Colonic mucosa (tissue), 4 donors: ENCODE measurements at regions not wholly inside any gene's neighbourhood (a gene's known extent, or its start where the extent isn't known, plus 50 kb on each side); places are given as distances from the start of the nearest gene placed in this dataset.

Source experiments
- DNase-seq: peaks from one replicate; pipeline ENCODE4 v3.0.0-alpha.2; 2020
- H3K27ac ChIP-seq: fragments of 200-600 bp; one replicate; pipeline ENCODE4 v1.8.0; 2021
- H3K27me3 ChIP-seq: fragments of 200-600 bp; one replicate; pipeline ENCODE4 v1.8.0; 2021
- H3K36me3 ChIP-seq: fragments of 200-600 bp; one replicate; pipeline ENCODE4 v1.8.0; 2021
- H3K4me1 ChIP-seq: fragments of 200-600 bp; one replicate; pipeline ENCODE4 v1.8.0; 2021; ENCODE audit warnings: mild to moderate bottlenecking
- H3K4me3 ChIP-seq: fragments of 200-600 bp; one replicate; pipeline ENCODE4 v1.8.0; 2021
- H3K9ac ChIP-seq, 2 donors: one replicate each; pipeline ENCODE4 v1.7.0; 2013; ENCODE audit warnings: control low read depth in 2 of 2, low read depth in 2 of 2, low read length in 2 of 2
- H3K9me3 ChIP-seq: fragments of 200-600 bp; one replicate; pipeline ENCODE4 v1.8.0; 2021
- intact Hi-C: fragments of 100-400 bp; cut with DNase I; formaldehyde crosslinking; loops from one replicate; pipeline ENCODE4 v1.14.1; 2022
- TF ChIP-seq, protein P1 (sequence below): fragments of 200-600 bp; IDR thresholded peaks from one replicate; pipeline ENCODE4 v1.8.0; 2022; ENCODE audit warnings: antibody characterized with exemption, mild to moderate bottlenecking
- donor health status: healthy.
- donor health status: DM: no; HTN: no; CAD: no.
- donor health status: DM: no; HTN: no; CAD: no.

DNA sequence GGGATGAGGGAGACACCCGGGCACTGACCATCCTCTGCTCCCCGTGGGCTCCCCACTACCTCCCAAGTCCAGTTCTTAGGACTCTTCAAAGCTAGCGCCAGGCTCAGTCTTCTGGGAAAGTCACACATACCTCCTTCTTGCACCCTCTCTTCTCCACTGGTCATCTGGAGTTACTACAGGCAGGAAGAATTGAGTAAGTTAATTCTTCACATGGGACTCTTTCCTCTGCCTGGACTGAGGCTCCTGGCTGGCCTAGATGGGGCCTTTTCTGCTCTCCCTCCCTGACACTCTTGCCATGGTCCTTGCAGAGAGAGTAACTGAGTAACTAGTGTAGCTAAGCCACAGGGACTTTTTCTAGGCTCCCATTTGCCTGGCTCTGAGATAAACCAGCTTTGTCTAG, 96.5 kb upstream of the CELF4 start:
- no peak overlapping the region for H3K27ac ChIP-seq
- H3K9ac ChIP-seq, result no peak overlapping the region
- DNase-seq, result no peak
- no peaks in the 10 kb centered on the region for H3K9me3 ChIP-seq
- no peaks in the 10 kb centered on the region for H3K27me3 ChIP-seq
- no peaks in the 10 kb centered on the region for H3K4me1 ChIP-seq
- intact Hi-C loops, result no loop called here
- no peak overlapping the region for H3K4me3 ChIP-seq
- H3K36me3 ChIP-seq, result no peaks in the 10 kb centered on the region
- TF ChIP-seq, protein P1, sequence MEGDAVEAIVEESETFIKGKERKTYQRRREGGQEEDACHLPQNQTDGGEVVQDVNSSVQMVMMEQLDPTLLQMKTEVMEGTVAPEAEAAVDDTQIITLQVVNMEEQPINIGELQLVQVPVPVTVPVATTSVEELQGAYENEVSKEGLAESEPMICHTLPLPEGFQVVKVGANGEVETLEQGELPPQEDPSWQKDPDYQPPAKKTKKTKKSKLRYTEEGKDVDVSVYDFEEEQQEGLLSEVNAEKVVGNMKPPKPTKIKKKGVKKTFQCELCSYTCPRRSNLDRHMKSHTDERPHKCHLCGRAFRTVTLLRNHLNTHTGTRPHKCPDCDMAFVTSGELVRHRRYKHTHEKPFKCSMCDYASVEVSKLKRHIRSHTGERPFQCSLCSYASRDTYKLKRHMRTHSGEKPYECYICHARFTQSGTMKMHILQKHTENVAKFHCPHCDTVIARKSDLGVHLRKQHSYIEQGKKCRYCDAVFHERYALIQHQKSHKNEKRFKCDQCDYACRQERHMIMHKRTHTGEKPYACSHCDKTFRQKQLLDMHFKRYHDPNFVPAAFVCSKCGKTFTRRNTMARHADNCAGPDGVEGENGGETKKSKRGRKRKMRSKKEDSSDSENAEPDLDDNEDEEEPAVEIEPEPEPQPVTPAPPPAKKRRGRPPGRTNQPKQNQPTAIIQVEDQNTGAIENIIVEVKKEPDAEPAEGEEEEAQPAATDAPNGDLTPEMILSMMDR, result no peak

DNA sequence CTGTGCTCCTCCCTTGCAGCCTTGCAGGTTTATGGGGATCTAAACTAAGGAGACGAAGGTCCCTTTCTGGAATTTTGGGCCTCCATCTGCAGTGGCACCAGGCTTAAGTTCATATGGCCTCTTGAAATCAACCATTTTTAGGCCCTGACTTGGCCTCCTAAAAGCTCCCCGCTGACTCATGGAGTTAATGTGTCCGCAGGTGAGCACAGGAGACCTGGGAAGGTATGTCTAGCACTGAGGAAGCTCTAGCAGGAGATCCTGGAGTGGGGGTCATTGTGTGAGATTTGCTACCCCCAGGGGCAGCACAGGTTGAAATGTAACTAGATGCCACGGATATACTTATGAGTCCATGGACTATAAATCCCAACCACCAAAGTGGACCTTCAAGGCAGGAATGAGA, 95.9 kb upstream of the CELF4 start:
- no peak for DNase-seq
- Histone ChIP-seq H3K36me3 (no peaks in the 10 kb centered on the region), H3K27me3 (no peaks in the 10 kb centered on the region), H3K27ac (no peak overlapping the region), H3K4me1 (no peaks in the 10 kb centered on the region), H3K9me3 (no peaks in the 10 kb centered on the region), H3K9ac (no peak overlapping the region), H3K4me3 (no peak overlapping the region)
- intact Hi-C loops, result no loop called here
- TF ChIP-seq, protein P1, result no peak

DNA sequence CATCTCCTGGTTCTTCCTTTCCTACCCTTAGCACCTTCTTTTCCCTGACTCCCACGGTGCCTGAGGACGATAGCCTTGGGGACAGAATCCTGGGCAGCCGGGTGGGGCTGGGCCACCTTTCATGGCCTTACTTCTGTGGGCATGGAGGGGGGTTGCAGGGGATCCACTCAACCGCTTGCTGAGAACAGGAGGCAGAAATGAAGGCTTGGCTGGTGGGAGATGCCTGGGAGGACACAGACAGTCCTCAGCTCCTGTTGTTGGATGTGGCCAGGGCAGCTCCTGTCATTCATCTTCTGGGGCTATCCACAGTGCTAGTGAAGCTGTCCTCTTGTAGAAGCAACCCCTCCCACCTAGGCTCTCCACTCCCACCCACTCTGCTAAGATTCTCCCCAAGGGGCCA, 95.5 kb upstream of the CELF4 start:
- Histone ChIP-seq H3K9ac (no peak overlapping the region), H3K27me3 (no peaks in the 10 kb centered on the region), H3K36me3 (no peaks in the 10 kb centered on the region), H3K4me3 (no peak overlapping the region), H3K27ac (no peak overlapping the region), H3K9me3 (no peaks in the 10 kb centered on the region), H3K4me1 (no peaks in the 10 kb centered on the region)
- TF ChIP-seq, protein P1, result no peak
- intact Hi-C loops, result no loop called here
- DNase-seq, result no peak

DNA sequence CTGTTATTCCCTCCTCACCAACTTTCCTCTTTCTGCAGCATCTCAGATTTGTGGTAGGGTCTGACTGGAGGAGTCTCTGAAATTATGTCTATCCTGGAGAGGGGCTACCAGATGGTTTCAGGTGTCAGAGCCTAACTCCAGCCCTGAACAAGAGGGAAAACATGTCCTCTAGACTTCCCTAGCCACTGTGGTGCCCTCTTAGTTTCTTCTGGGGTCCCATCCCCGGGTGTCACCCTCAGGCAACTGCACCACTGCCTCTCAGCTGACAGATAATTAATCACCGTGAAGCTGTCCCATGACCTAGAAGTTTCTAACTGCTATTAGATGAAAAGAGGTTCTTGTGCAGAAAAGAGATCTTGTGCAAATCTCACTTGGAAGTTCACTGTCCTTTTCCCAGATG, 95.1 kb upstream of the CELF4 start:
- TF ChIP-seq, protein P1, result no peak
- intact Hi-C loops, result no loop called here
- H3K9ac ChIP-seq, result no peak overlapping the region

DNA sequence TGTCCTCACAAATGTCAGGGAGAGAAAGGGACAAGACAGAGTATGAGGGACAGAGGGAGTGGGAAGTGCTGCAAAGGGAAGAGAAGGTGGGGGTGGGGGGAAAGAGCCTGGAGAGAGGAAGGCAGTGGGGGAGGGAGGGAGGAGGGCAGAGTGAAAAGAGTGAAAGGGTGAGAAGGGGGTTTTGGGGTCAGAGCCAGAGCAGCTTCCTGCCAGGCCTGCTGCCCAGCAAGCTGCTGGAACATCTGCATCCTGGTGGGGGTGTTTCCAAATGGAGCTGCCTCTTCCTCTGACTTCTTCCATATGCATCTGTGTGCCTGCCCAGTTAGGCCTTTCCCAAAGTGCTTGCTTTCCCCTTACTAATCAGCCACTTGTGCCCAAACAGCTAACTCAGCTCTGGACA, 94.3 kb upstream of the CELF4 start:
- Histone ChIP-seq H3K27me3 (no peaks in the 10 kb centered on the region), H3K9ac (no peak overlapping the region), H3K36me3 (no peaks in the 10 kb centered on the region), H3K27ac (no peak overlapping the region), H3K9me3 (no peaks in the 10 kb centered on the region), H3K4me3 (no peak overlapping the region), H3K4me1 (no peaks in the 10 kb centered on the region)
- intact Hi-C loops, result no loop called here
- TF ChIP-seq, protein P1, result no peak
- no peak for DNase-seq

More for the DNA sequence above, 95.1 kb upstream of the CELF4 start:
- no peak overlapping the region for H3K4me3 ChIP-seq
- H3K9me3 ChIP-seq, result no peaks in the 10 kb centered on the region
- no peak overlapping the region for H3K27ac ChIP-seq
- DNase-seq, result no peak
- H3K4me1 ChIP-seq, result no peaks in the 10 kb centered on the region
- no peaks in the 10 kb centered on the region for H3K27me3 ChIP-seq
- H3K36me3 ChIP-seq, result no peaks in the 10 kb centered on the region

DNA sequence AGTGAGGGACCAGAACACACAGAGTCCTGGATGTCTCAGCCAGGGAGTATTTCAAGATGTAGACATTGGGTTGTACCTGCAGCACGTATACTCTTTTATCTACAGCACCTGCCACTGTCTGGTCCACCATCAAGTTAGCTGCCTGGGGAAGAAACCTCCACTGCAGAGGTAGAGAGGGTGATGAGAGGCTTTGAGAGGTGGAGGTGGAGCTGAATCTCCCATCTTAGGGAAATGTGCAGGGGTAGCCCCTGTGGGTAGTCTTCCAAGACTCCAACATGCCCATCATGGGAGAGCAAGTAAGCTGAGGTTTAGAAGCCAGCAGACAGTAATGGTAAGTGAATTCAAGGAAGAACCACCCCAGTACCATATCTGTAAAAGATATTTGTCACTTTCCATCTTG, 93.3 kb upstream of the CELF4 start:
- no peak overlapping the region for H3K9ac ChIP-seq
- no peak overlapping the region for H3K4me3 ChIP-seq
- H3K4me1 ChIP-seq, result no peaks in the 10 kb centered on the region
- no peaks in the 10 kb centered on the region for H3K9me3 ChIP-seq
- H3K27me3 ChIP-seq, result no peaks in the 10 kb centered on the region
- DNase-seq, result no peak
- H3K27ac ChIP-seq, result no peak overlapping the region
- intact Hi-C loops, result no loop called here
- no peaks in the 10 kb centered on the region for H3K36me3 ChIP-seq
- TF ChIP-seq, protein P1, result no peak
